H1 (cell line): ENCODE measurements at regions not wholly inside any gene's neighbourhood (a gene's known extent, or its start where the extent isn't known, plus 50 kb on each side); places are given as distances from the start of the nearest gene placed in this dataset.
A peak's percentile ranks its signal among the peaks of the same experiment; 100 is the strongest.

ENCODE experiments used
- CTCF ChIA-PET: fragments of 300-600 bp; sonication (Branson Sonifier 250); formaldehyde crosslinking; loops from one replicate; lab custom pipeline; 2021; ENCODE audit not compliant: partially characterized antibody; lab: Charles Lee
- POLR2A ChIA-PET: fragments of 300-600 bp; sonication (Branson Sonifier 250); formaldehyde crosslinking; loops from one replicate; lab custom pipeline; 2021; ENCODE audit warnings: inconsistent platforms; ENCODE audit not compliant: partially characterized antibody; lab: Charles Lee
- DNase-seq, 2 experiments: peaks; one replicate each; pipeline versions ENCODE4 v3.0.0 to v3.0.0-alpha.2; 2010 to 2022; ENCODE audit warnings: low spot score in 2 of 2, low read depth in 1 of 2, mixed read lengths in 1 of 2
- FAIRE-seq: peaks from 2 replicates; lab custom pipeline; 2011; peaks lifted over from hg19 to GRCh38; lab: Jason Lieb, UNC
- H2AFZ ChIP-seq: 2 replicates; pipeline ENCODE4 v1.8.1; 2012; ENCODE audit warnings: low read length, inconsistent platforms
- H2AK5ac ChIP-seq: 2 replicates; pipeline ENCODE4 v1.6.1; 2013; ENCODE audit warnings: low read depth, low read length
- H2BK120ac ChIP-seq: replicated peaks from 2 replicates; pipeline ENCODE3; 2013; ENCODE audit warnings: low read depth, low read length, inconsistent platforms
- H2BK12ac ChIP-seq: 2 replicates; pipeline ENCODE4 v1.6.1; 2013; ENCODE audit warnings: low read depth, low read length
- H2BK15ac ChIP-seq: 2 replicates; pipeline ENCODE4 v1.6.1; 2013; ENCODE audit warnings: low read length
- H2BK20ac ChIP-seq: 2 replicates; pipeline ENCODE4 v1.6.1; 2013; ENCODE audit warnings: low read length
- H2BK5ac ChIP-seq: 2 replicates; pipeline ENCODE4 v1.6.1; 2013; ENCODE audit warnings: low read depth, low read length
- H3K14ac ChIP-seq: 2 replicates; pipeline ENCODE4 v1.6.1; 2013; ENCODE audit warnings: inconsistent platforms; ENCODE audit not compliant: insufficient read length
- H3K18ac ChIP-seq: 2 replicates; pipeline ENCODE4 v1.6.1; 2013; ENCODE audit warnings: low read length; ENCODE audit errors: extremely low read depth
- H3K23ac ChIP-seq: 2 replicates; pipeline ENCODE4 v1.6.1; 2013; ENCODE audit warnings: inconsistent platforms; ENCODE audit not compliant: insufficient read length
- H3K23me2 ChIP-seq: 2 replicates; pipeline ENCODE4 v1.6.1; 2013; ENCODE audit warnings: low read depth, low read length
- H3K27ac ChIP-seq: 2 replicates; pipeline ENCODE4 v1.6.1; 2011; ENCODE audit warnings: low read depth, low read length, inconsistent platforms
- H3K27me3 ChIP-seq, 4 experiments: replicated peaks in 1 of 4; 1 replicate in 1 of 4; 2 replicates in 3 of 4; pipeline versions ENCODE4 v1.6.1 to v1.8.1; 2011 to 2013; ENCODE audit warnings: low read length in 3 of 4, mild to moderate bottlenecking in 3 of 4, inconsistent platforms in 2 of 4, mixed read lengths in 2 of 4, moderate library complexity in 1 of 4; ENCODE audit not compliant: control insufficient read depth in 3 of 4, insufficient read depth in 3 of 4; ENCODE audit errors: extremely low read depth in 1 of 4
- H3K36me3 ChIP-seq, 4 experiments: 2 replicates each; pipeline versions ENCODE4 v1.6.1 to v1.8.1; 2011 to 2013; ENCODE audit warnings: mild to moderate bottlenecking in 4 of 4, low read length in 3 of 4, moderate library complexity in 2 of 4, control low read depth in 1 of 4, inconsistent platforms in 1 of 4; ENCODE audit not compliant: insufficient read depth in 4 of 4, control insufficient read depth in 2 of 4
- H3K4ac ChIP-seq: replicated peaks from 2 replicates; pipeline ENCODE3; 2013; ENCODE audit warnings: low read length, low read depth, mixed read lengths, inconsistent platforms; ENCODE audit not compliant: insufficient read length
- H3K4me1 ChIP-seq, 4 experiments: replicated peaks in 1 of 4; 1 replicate in 1 of 4; 2 replicates in 3 of 4; pipeline versions ENCODE4 v1.6.1 to v1.8.1; 2011 to 2013; ENCODE audit warnings: low read length in 3 of 4, inconsistent platforms in 2 of 4, mixed read lengths in 1 of 4; ENCODE audit not compliant: insufficient read depth in 4 of 4, control insufficient read depth in 3 of 4
- H3K4me2 ChIP-seq, 2 experiments: 2 replicates each; pipeline versions ENCODE4 v1.6.1 to v1.8.1; 2011 to 2013; ENCODE audit warnings: low read depth in 2 of 2, low read length in 2 of 2, control low read depth in 1 of 2, inconsistent platforms in 1 of 2, mild to moderate bottlenecking in 1 of 2; ENCODE audit not compliant: insufficient read depth in 1 of 2
- H3K4me3 ChIP-seq, 4 experiments: fragments of 200-600, 300-600 bp in 1 of 4; sonication (generic), shearing (Covaris generic), sonication (Bioruptor Twin) in 1 of 4; 2 replicates each; pipeline versions ENCODE4 v1.5.1 to v1.8.1; 2011 to 2016; ENCODE audit warnings: low read length in 4 of 4, low read depth in 3 of 4, control low read depth in 2 of 4, inconsistent platforms in 2 of 4, mild to moderate bottlenecking in 2 of 4, mixed read lengths in 1 of 4, moderate library complexity in 1 of 4; ENCODE audit not compliant: insufficient read depth in 2 of 4; ENCODE audit errors: extremely low read depth in 1 of 4
- H3K56ac ChIP-seq: replicated peaks from 2 replicates; pipeline ENCODE3; 2013; ENCODE audit warnings: low read depth, mild to moderate bottlenecking, mixed read lengths, low read length, inconsistent platforms; ENCODE audit not compliant: insufficient read length
- H3K79me1 ChIP-seq: 2 replicates; pipeline ENCODE4 v1.6.1; 2013; ENCODE audit warnings: low read depth, low read length, control low read depth
- H3K79me2 ChIP-seq, 2 experiments: 2 replicates each; pipeline versions ENCODE4 v1.6.1 to v1.8.1; 2012 to 2013; ENCODE audit warnings: low read length in 2 of 2, mild to moderate bottlenecking in 2 of 2, inconsistent platforms in 1 of 2; ENCODE audit not compliant: insufficient read depth in 2 of 2, control insufficient read depth in 1 of 2
- H3K9ac ChIP-seq, 4 experiments: replicated peaks in 1 of 4; 1 replicate in 1 of 4; 2 replicates in 3 of 4; pipeline versions ENCODE4 v1.6.1 to v1.8.1; 2011 to 2013; ENCODE audit warnings: low read depth in 3 of 4, low read length in 3 of 4, control low read depth in 2 of 4, mild to moderate bottlenecking in 2 of 4, moderate library complexity in 2 of 4, inconsistent platforms in 1 of 4; ENCODE audit errors: extremely low read depth in 1 of 4
- H3K9me3 ChIP-seq, 2 experiments: 2 replicates each; pipeline versions ENCODE4 v1.6.1 to v1.8.1; 2012 to 2013; ENCODE audit warnings: mild to moderate bottlenecking in 2 of 2, moderate library complexity in 2 of 2, control low read depth in 1 of 2, inconsistent platforms in 1 of 2, low read depth in 1 of 2, low read length in 1 of 2, mixed read lengths in 1 of 2; ENCODE audit not compliant: insufficient read depth in 2 of 2
- H4K20me1 ChIP-seq, 2 experiments: replicated peaks in 1 of 2; 2 replicates each; pipeline versions ENCODE3 to v1.8.1; 2011 to 2013; ENCODE audit warnings: inconsistent platforms in 2 of 2, low read length in 2 of 2, mild to moderate bottlenecking in 1 of 2; ENCODE audit not compliant: insufficient read depth in 2 of 2, control insufficient read depth in 1 of 2
- H4K5ac ChIP-seq: 2 replicates; pipeline ENCODE4 v1.6.1; 2013; ENCODE audit warnings: low read length, low read depth, mixed read lengths, inconsistent platforms; ENCODE audit not compliant: insufficient read length
- H4K8ac ChIP-seq: 2 replicates; pipeline ENCODE4 v1.8.0; 2013; ENCODE audit warnings: mild to moderate bottlenecking, moderate library complexity, low read length, inconsistent platforms; ENCODE audit not compliant: insufficient read depth; ENCODE audit errors: extremely low read depth
- H4K91ac ChIP-seq: replicated peaks from 2 replicates; pipeline ENCODE3; 2013; ENCODE audit warnings: low read length, mixed read lengths, inconsistent platforms; ENCODE audit not compliant: insufficient read length
- ATF3 ChIP-seq: IDR thresholded peaks from 2 replicates; pipeline ENCODE4 v1.6.1; 2011; ENCODE audit warnings: low read depth, mild to moderate bottlenecking, low read length; ENCODE audit not compliant: insufficient read depth
- CHD2 ChIP-seq: IDR thresholded peaks from 2 replicates; pipeline ENCODE4 v1.6.1; 2012; ENCODE audit warnings: low read length, improper control_type of control experiment
- E2F6 ChIP-seq: IDR thresholded peaks from 2 replicates; pipeline ENCODE4 v1.6.1; 2012; ENCODE audit warnings: inconsistent platforms
- EP300 ChIP-seq, 2 experiments: IDR thresholded peaks; 1 replicate in 1 of 2; 2 replicates in 1 of 2; pipeline ENCODE4 v1.6.1; 2011 to 2012; ENCODE audit warnings: low read depth in 2 of 2, low read length in 2 of 2, mild to moderate bottlenecking in 2 of 2, borderline replicate concordance in 1 of 2, inconsistent platforms in 1 of 2, moderate library complexity in 1 of 2
- GABPA ChIP-seq: IDR thresholded peaks from 2 replicates; pipeline ENCODE4 v1.6.1; 2011; ENCODE audit warnings: mild to moderate bottlenecking, low read length, moderate library complexity, borderline replicate concordance; ENCODE audit not compliant: insufficient read depth
- HDAC2 ChIP-seq, 2 experiments: fragments of 300-600 bp in 1 of 2; sonication (generic) in 1 of 2; IDR thresholded peaks; 2 replicates each; pipeline ENCODE4 v1.6.1; 2011 to 2012; ENCODE audit warnings: low read depth in 2 of 2, low read length in 2 of 2, mild to moderate bottlenecking in 2 of 2, moderate library complexity in 2 of 2, borderline replicate concordance in 1 of 2, inconsistent platforms in 1 of 2
- HDAC6 ChIP-seq: IDR thresholded peaks from one replicate; pipeline ENCODE4 v1.7.1; 2012; ENCODE audit warnings: low read depth, mild to moderate bottlenecking, inconsistent platforms, low read length, moderate library complexity
- MAX ChIP-seq: IDR thresholded peaks from 2 replicates; pipeline ENCODE4 v1.6.1; 2012; ENCODE audit warnings: inconsistent platforms
- POLR2A ChIP-seq, 2 experiments: IDR thresholded peaks; 1 replicate in 1 of 2; 2 replicates in 1 of 2; pipeline ENCODE4 v1.6.1; 2011; ENCODE audit warnings: low read depth in 2 of 2, low read length in 2 of 2, mild to moderate bottlenecking in 2 of 2; ENCODE audit errors: control extremely low read depth in 1 of 2
- TAF1 ChIP-seq: IDR thresholded peaks from 2 replicates; pipeline ENCODE4 v1.6.1; 2011; ENCODE audit warnings: mild to moderate bottlenecking, low read depth, low read length
- YY1 ChIP-seq: IDR thresholded peaks from 2 replicates; pipeline ENCODE4 v1.6.1; 2011; ENCODE audit warnings: low read depth, mild to moderate bottlenecking, low read length
- WGBS, 2 experiments: shearing (Covaris generic) in 1 of 2; methylation state at CpG; one replicate each; pipeline versions ENCODE4 v1.1.6 to v1.1.7; 2013 to 2015; ENCODE audit warnings: low lambda C conversion rate in 2 of 2, mixed read lengths in 2 of 2, inconsistent platforms in 1 of 2, low coverage in 1 of 2, missing lambda C conversion rate in 1 of 2; ENCODE audit not compliant: insufficient replicate concordance in 2 of 2, insufficient coverage in 1 of 2, insufficient read length in 1 of 2; ENCODE audit errors: extremely low coverage in 1 of 2, missing lambda C conversion rate in 1 of 2; 5-methylcytosine and 5-hydroxymethylcytosine counted together

GRCh38 chr1:187641463-187641862, 812.7 kb downstream of the PLA2G4A start:
- Histone ChIP-seq H4K20me1 (no peaks in the 10 kb centered on the region), H3K4me2 (peak overlapping the region in 1 of 2 experiments; percentile 52; a peak in 2 of 4 replicates), H4K91ac (no peak overlapping the region), H3K23ac (no peak overlapping the region), H2BK20ac (no peak overlapping the region), H3K9me3 (no peaks in the 10 kb centered on the region), H2BK5ac (peak overlapping the region; percentile 32; the same call in 1 of the 2 replicates), H3K36me3 (no peaks in the 10 kb centered on the region), H3K9ac (peak overlapping the region in 2 of 4 experiments; percentile 48 to 68; a peak in 4 of 7 replicates), H2AFZ (0 out of 2 replicates have a peak overlapping the region, but pooled peaks have one; percentile 57), H2BK15ac (no peak overlapping the region), H3K79me2 (peaks cover 0 to 46% of the 10 kb centered on the region in 2 experiments; a peak in 2 of 4 replicates), H3K4me1 (peaks cover 0 to 4% (median 2%) of the 10 kb centered on the region in 4 experiments; a peak in 4 of 7 replicates), H3K23me2 (no peaks in the 10 kb centered on the region), H3K56ac (no peak overlapping the region), H3K14ac (no peak overlapping the region), H3K18ac (no peak overlapping the region), H3K27ac (peak overlapping the region; percentile 50; the same call in 1 of the 2 replicates), H4K8ac (no peak overlapping the region), H3K4ac (no peak overlapping the region), H2BK12ac (no peak overlapping the region), H2AK5ac (no peak overlapping the region), H2BK120ac (no peak overlapping the region), H4K5ac (no peak overlapping the region), H3K27me3 (no peaks in the 10 kb centered on the region), H3K4me3 (peak overlapping the region in 3 of 4 experiments; percentile 32 to 54 (median 42); a peak in 5 of 8 replicates), H3K79me1 (no peaks in the 10 kb centered on the region)
- ChIA-PET CTCF (no interaction called here), POLR2A (no interaction called here)
- FAIRE-seq = no peak
- TF ChIP-seq HDAC6 (no peak), EP300 (IDR thresholded peaks at IDR 0.05; ENCODE audit: borderline replicate concordance in 1 of 2, low read depth in 2 of 2, low read length in 2 of 2) (no peak), MAX (peak; percentile 88), CHD2 (no peak), YY1 (no peak), HDAC2 (IDR thresholded peaks at IDR 0.05; ENCODE audit: borderline replicate concordance in 1 of 2, low read depth in 2 of 2, low read length in 2 of 2) (no peak), ATF3 (no peak), TAF1 (peak; percentile 50; the same call in 1 of the 2 replicates), GABPA (no peak), POLR2A (IDR thresholded peaks at IDR 0.05; ENCODE audit: control extremely low read depth in 1 of 2, low read depth in 2 of 2, low read length in 2 of 2) (peak; percentile 5 to 61), E2F6 (peak; percentile 72)
- 60% methylated on average over 7 of the region's 7 CpGs; no CpG with 5 or more reads in 1 of the 2 experiments for WGBS, 2 experiments
- no peak for DNase-seq
